AG04450 (cell line): ENCODE measurements at regions not wholly inside any gene's neighbourhood (a gene's known extent, or its start where the extent isn't known, plus 50 kb on each side); places are given as distances from the start of the nearest gene placed in this dataset.
"Not testable (repeated sequence)": the region's sequence is repeated elsewhere in the genome, so short reads cannot be mapped to it uniquely, and the experiment has no call there.

Experiments
- CTCF ChIA-PET: fragments of 300-600, 350-600 bp; formaldehyde crosslinking; extraction: SDS; loops from one replicate; lab custom pipeline; 2022; ENCODE audit warnings: antibody characterized with exemption, inconsistent platforms; lab: Charles Lee
- POLR2A ChIA-PET: fragments of 350-600 bp; formaldehyde crosslinking; extraction: SDS; loops from one replicate; lab custom pipeline; 2021; ENCODE audit warnings: antibody characterized with exemption, inconsistent platforms; lab: Yijun Ruan, JAX
- DNase-seq: peaks from one replicate; pipeline ENCODE4 v3.0.0-alpha.2; 2011; ENCODE audit warnings: low read depth, low spot score
- H3K27ac ChIP-seq: one replicate; pipeline ENCODE4 v1.5.1; 2012; ENCODE audit warnings: low read depth, low read length, control low read depth
- H3K27me3 ChIP-seq: one replicate; pipeline ENCODE4 v1.6.0; 2012; ENCODE audit warnings: low read length; ENCODE audit not compliant: control insufficient read depth, insufficient read depth
- H3K4me3 ChIP-seq: 2 replicates; pipeline ENCODE4 v1.5.1; 2011; ENCODE audit warnings: mild to moderate bottlenecking, low read depth, low read length, control low read depth
- H3K9me3 ChIP-seq: 2 replicates; pipeline ENCODE4 v1.5.1; 2012; ENCODE audit warnings: low read length; ENCODE audit not compliant: control insufficient read depth, insufficient read depth
- CTCF ChIP-seq: IDR thresholded peaks from 2 replicates; pipeline ENCODE4 v1.5.1; 2011; ENCODE audit warnings: low read depth, low read length, control low read depth, inconsistent platforms

GRCh38 chr2:57407772-57408201, 638.8 kb upstream of the VRK2 start:
- Histone ChIP-seq H3K4me3 (no peak overlapping the region), H3K9me3 (peaks cover 3% of the 10 kb centered on the region; the same call in 1 of the 2 replicates), H3K27ac (no peak overlapping the region), H3K27me3 (no peaks in the 10 kb centered on the region)
- TF ChIP-seq CTCF, result no peak
- DNase-seq, result no peak
- POLR2A ChIA-PET, result no interaction called here
- CTCF ChIA-PET, result no interaction called here

- CTCF ChIA-PET, result no interaction called here
- DNase-seq, result no peak
- Histone ChIP-seq H3K27ac (no peak overlapping the region), H3K9me3 (peaks cover 3% of the 10 kb centered on the region; the same call in 1 of the 2 replicates), H3K27me3 (no peaks in the 10 kb centered on the region), H3K4me3 (no peak overlapping the region)
- TF ChIP-seq CTCF, result no peak
- POLR2A ChIA-PET, result no interaction called here
These were observed 638.0 kb upstream of the VRK2 start for GRCh38 chr2:57408587-57408986.

GRCh38 chr2:57417007-57417406, 629.6 kb upstream of the VRK2 start:
- Histone ChIP-seq H3K4me3 (no peak overlapping the region), H3K27me3 (no peaks in the 10 kb centered on the region), H3K9me3 (peaks cover 5% of the 10 kb centered on the region; the same call in 1 of the 2 replicates), H3K27ac (no peak overlapping the region)
- no peak for DNase-seq
- ChIA-PET CTCF (no interaction called here), POLR2A (no interaction called here)
- TF ChIP-seq CTCF, result no peak

GRCh38 chr2:57418859-57419346, 627.7 kb upstream of the VRK2 start:
- H3K27ac ChIP-seq, CTCF ChIA-PET, POLR2A ChIA-PET, H3K9me3 ChIP-seq, DNase-seq, H3K4me3 ChIP-seq, H3K27me3 ChIP-seq: not testable (repeated sequence)

GRCh38 chr2:57429831-57430230, 616.8 kb upstream of the VRK2 start:
- no peak for TF ChIP-seq CTCF
- DNase-seq, result no peak
- POLR2A ChIA-PET, result no interaction called here
- Histone ChIP-seq H3K27ac (no peak overlapping the region), H3K4me3 (no peak overlapping the region), H3K27me3 (no peaks in the 10 kb centered on the region), H3K9me3 (no peaks in the 10 kb centered on the region)
- CTCF ChIA-PET, result no interaction called here

GRCh38 chr2:57432528-57432927, 614.1 kb upstream of the VRK2 start:
- H3K9me3 ChIP-seq, result no peaks in the 10 kb centered on the region
- POLR2A ChIA-PET, result no interaction called here
- H3K27me3 ChIP-seq, result no peaks in the 10 kb centered on the region
- DNase-seq, result no peak
- no peak overlapping the region for H3K27ac ChIP-seq
- no peak overlapping the region for H3K4me3 ChIP-seq
- TF ChIP-seq CTCF, result no peak
- CTCF ChIA-PET, result no interaction called here
